ENCODE measurements at regions not wholly inside any gene's neighbourhood (a gene's known extent, or its start where the extent isn't known, plus 50 kb on each side); places are given as distances from the start of the nearest gene placed in this dataset.

DNA sequence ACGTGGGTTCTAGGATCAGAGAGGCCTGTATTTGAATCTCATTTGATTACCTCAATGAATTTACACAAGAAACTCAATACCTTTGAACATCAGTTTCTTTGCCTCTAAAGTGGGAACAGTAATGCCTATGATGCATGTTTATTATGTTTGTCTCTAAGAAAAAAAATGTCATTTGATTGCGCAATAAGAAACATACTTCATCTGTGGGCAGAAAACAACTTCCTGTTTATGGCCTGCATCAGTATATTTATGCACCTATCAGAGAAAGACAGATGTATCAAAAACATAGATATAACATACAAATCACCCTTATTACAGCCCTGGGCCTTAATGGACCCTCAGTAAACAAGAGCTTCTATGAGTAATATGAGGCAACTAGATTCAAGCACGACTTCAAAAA lies 516.4 kb upstream of the ARID1B start:
- no peak overlapping the region for H3K4ac ChIP-seq (ENCODE audit: low read depth in 1 of 2, low read length in 2 of 2)
- H2BK5ac ChIP-seq (ENCODE audit: low read depth, low read length, poor library complexity, severe bottlenecking) = no peak overlapping the region
- no peak overlapping the region for H3K27ac ChIP-seq (ENCODE audit: low read length, poor library complexity, severe bottlenecking)
- H2BK15ac ChIP-seq (ENCODE audit: low read depth, poor library complexity, severe bottlenecking) = no peak overlapping the region
- H4K91ac ChIP-seq (ENCODE audit: low read length) = no peak overlapping the region
- no peak overlapping the region for H3K4me2 ChIP-seq (ENCODE audit: low read length, poor library complexity, severe bottlenecking)
- no peak overlapping the region for H3K14ac ChIP-seq (ENCODE audit: low read length in 2 of 2)
- H3K4me3 ChIP-seq (ENCODE audit: insufficient read depth in 1 of 2, low read depth in 1 of 2, low read length in 2 of 2) = no peak overlapping the region
- no peaks in the 10 kb centered on the region for H3K4me1 ChIP-seq (ENCODE audit: control insufficient read depth, insufficient read depth, low read depth, low read length)
- DNase-seq = no peak
- no peak overlapping the region for H2AK5ac ChIP-seq (ENCODE audit: low read length, severe bottlenecking)
- H3K36me3 ChIP-seq (ENCODE audit: control insufficient read depth in 1 of 2, insufficient read depth in 2 of 2, low read depth in 1 of 2, low read length in 2 of 2) = no peaks in the 10 kb centered on the region
- H2BK120ac ChIP-seq (ENCODE audit: low read depth, low read length) = no peak overlapping the region
- H2BK12ac ChIP-seq (ENCODE audit: low read length in 2 of 2) = no peak overlapping the region
- no peaks in the 10 kb centered on the region for H3K27me3 ChIP-seq (ENCODE audit: control insufficient read depth in 1 of 2, insufficient read depth in 1 of 2, low read length in 2 of 2)
- peaks cover 12% of the 10 kb centered on the region for H3K9me3 ChIP-seq (ENCODE audit: control insufficient read depth, low read length)
- H3K79me1 ChIP-seq (replicated peaks; ENCODE audit: low read length, poor library complexity, severe bottlenecking) = no peaks in the 10 kb centered on the region
- no peak overlapping the region for H3K18ac ChIP-seq (ENCODE audit: low read depth in 1 of 2, low read length in 2 of 2)
- WGBS = 73% methylated on average over 2 of the region's 3 CpGs
- H4K8ac ChIP-seq (ENCODE audit: low read length) = no peak overlapping the region
- H2AFZ ChIP-seq (ENCODE audit: low read depth, low read length) = no peak overlapping the region
- no peak overlapping the region for H3K23ac ChIP-seq (ENCODE audit: low read length in 2 of 2)
- H3K9ac ChIP-seq (ENCODE audit: low read length) = no peak overlapping the region

DNA sequence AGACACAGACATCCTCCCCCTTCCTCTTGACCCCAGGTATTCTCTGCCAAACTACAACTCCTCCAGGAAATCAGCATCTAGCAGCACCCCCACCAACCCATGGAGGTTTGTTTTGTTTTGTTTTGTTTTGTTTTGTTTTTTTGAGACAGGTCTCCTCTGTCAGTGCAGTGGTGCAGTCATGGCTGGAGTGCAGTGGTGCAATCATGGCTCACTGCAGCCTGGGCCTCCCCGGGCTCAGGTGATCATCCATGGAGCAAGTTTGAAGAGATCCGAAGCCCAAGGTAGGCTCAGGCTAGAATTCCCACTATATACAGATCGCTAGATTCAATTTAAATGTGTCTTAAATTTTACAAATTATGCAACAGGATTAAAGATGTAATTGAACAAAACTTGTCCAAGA lies 518.2 kb upstream of the ARID1B start:
- Histone ChIP-seq H2BK15ac (ENCODE audit: low read depth, poor library complexity, severe bottlenecking) (no peak overlapping the region), H2AFZ (ENCODE audit: low read depth, low read length) (no peak overlapping the region), H3K4me2 (ENCODE audit: low read length, poor library complexity, severe bottlenecking) (no peak overlapping the region), H2BK5ac (ENCODE audit: low read depth, low read length, poor library complexity, severe bottlenecking) (no peak overlapping the region), H3K4me1 (ENCODE audit: control insufficient read depth, insufficient read depth, low read depth, low read length) (no peaks in the 10 kb centered on the region), H3K4me3 (ENCODE audit: insufficient read depth in 1 of 2, low read depth in 1 of 2, low read length in 2 of 2) (no peak overlapping the region), H3K18ac (ENCODE audit: low read depth in 1 of 2, low read length in 2 of 2) (no peak overlapping the region), H3K79me1 (replicated peaks; ENCODE audit: low read length, poor library complexity, severe bottlenecking) (no peaks in the 10 kb centered on the region), H3K23ac (ENCODE audit: low read length in 2 of 2) (no peak overlapping the region), H3K27me3 (ENCODE audit: control insufficient read depth in 1 of 2, insufficient read depth in 1 of 2, low read length in 2 of 2) (no peaks in the 10 kb centered on the region), H2AK5ac (ENCODE audit: low read length, severe bottlenecking) (no peak overlapping the region), H4K8ac (ENCODE audit: low read length) (no peak overlapping the region), H3K36me3 (ENCODE audit: control insufficient read depth in 1 of 2, insufficient read depth in 2 of 2, low read depth in 1 of 2, low read length in 2 of 2) (no peaks in the 10 kb centered on the region), H3K27ac (ENCODE audit: low read length, poor library complexity, severe bottlenecking) (no peak overlapping the region), H3K9me3 (ENCODE audit: control insufficient read depth, low read length) (peaks cover 8% of the 10 kb centered on the region), H3K14ac (ENCODE audit: low read length in 2 of 2) (no peak overlapping the region), H3K4ac (ENCODE audit: low read depth in 1 of 2, low read length in 2 of 2) (no peak overlapping the region), H2BK120ac (ENCODE audit: low read depth, low read length) (no peak overlapping the region), H4K91ac (ENCODE audit: low read length) (no peak overlapping the region), H2BK12ac (ENCODE audit: low read length in 2 of 2) (no peak overlapping the region), H3K9ac (ENCODE audit: low read length) (no peak overlapping the region)
- WGBS = 85% methylated on average over 1 of the region's 3 CpGs
- no peak for DNase-seq

DNA sequence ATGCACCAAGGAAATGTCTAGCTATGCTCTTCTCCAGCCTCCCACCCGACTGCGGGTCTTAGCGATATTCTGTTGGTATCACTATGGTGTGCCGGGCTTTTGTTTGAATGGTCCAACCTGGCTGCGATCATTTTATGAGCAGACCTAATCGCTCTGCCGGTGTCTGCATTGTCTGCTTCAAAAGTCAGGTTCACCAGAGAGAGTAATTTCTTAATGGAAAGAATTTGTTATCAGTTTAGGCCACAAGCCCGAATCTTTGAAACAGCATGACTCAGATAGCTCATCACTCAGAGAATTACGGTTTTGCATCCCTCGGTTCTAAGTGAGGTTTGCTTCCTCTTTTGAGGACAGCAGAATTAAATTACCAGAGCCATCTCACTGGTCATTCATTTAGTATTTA lies 521.0 kb upstream of the ARID1B start:
- Histone ChIP-seq H2AK5ac (ENCODE audit: low read length, severe bottlenecking) (no peak overlapping the region), H3K27ac (ENCODE audit: low read length, poor library complexity, severe bottlenecking) (no peak overlapping the region), H3K4ac (ENCODE audit: low read depth in 1 of 2, low read length in 2 of 2) (no peak overlapping the region), H4K91ac (ENCODE audit: low read length) (no peak overlapping the region), H3K9ac (ENCODE audit: low read length) (no peak overlapping the region), H2BK5ac (ENCODE audit: low read depth, low read length, poor library complexity, severe bottlenecking) (no peak overlapping the region), H3K36me3 (ENCODE audit: control insufficient read depth in 1 of 2, insufficient read depth in 2 of 2, low read depth in 1 of 2, low read length in 2 of 2) (no peaks in the 10 kb centered on the region), H3K9me3 (ENCODE audit: control insufficient read depth, low read length) (peaks cover 8% of the 10 kb centered on the region), H2BK12ac (ENCODE audit: low read length in 2 of 2) (no peak overlapping the region), H2AFZ (ENCODE audit: low read depth, low read length) (no peak overlapping the region), H3K14ac (ENCODE audit: low read length in 2 of 2) (no peak overlapping the region), H2BK15ac (ENCODE audit: low read depth, poor library complexity, severe bottlenecking) (no peak overlapping the region), H3K4me1 (ENCODE audit: control insufficient read depth, insufficient read depth, low read depth, low read length) (no peaks in the 10 kb centered on the region), H3K4me2 (ENCODE audit: low read length, poor library complexity, severe bottlenecking) (no peak overlapping the region), H3K4me3 (ENCODE audit: insufficient read depth in 1 of 2, low read depth in 1 of 2, low read length in 2 of 2) (no peak overlapping the region), H3K27me3 (ENCODE audit: control insufficient read depth in 1 of 2, insufficient read depth in 1 of 2, low read length in 2 of 2) (no peaks in the 10 kb centered on the region), H3K79me1 (replicated peaks; ENCODE audit: low read length, poor library complexity, severe bottlenecking) (no peaks in the 10 kb centered on the region), H3K23ac (ENCODE audit: low read length in 2 of 2) (no peak overlapping the region), H2BK120ac (ENCODE audit: low read depth, low read length) (no peak overlapping the region), H3K18ac (ENCODE audit: low read depth in 1 of 2, low read length in 2 of 2) (no peak overlapping the region), H4K8ac (ENCODE audit: low read length) (no peak overlapping the region)
- WGBS = 88% methylated on average over 9 of the region's 10 CpGs
- DNase-seq = no peak

DNA sequence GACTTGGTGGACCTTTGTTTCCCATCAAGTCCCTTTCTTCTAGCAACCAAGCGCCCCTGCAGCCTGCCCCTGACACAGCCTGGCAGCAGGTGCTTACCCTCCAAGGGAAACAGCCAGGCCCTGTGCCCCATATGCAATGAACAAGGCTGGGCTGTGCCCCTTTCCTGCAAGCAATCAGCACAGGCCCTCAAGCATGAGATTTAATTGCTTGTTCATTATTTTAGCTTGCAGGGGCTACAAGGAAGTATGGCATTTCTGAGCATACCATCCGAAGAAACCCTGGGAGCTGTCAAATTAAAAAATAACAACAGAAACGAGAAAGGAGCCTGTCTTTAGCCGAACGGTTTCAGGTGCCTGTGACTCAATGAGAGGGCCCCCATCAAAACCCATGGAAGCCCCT lies 522.9 kb upstream of the ARID1B start:
- no peak overlapping the region for H3K9ac ChIP-seq (ENCODE audit: low read length)
- H3K4me2 ChIP-seq (ENCODE audit: low read length, poor library complexity, severe bottlenecking) = no peak overlapping the region
- H3K36me3 ChIP-seq (ENCODE audit: control insufficient read depth in 1 of 2, insufficient read depth in 2 of 2, low read depth in 1 of 2, low read length in 2 of 2) = no peaks in the 10 kb centered on the region
- no peak overlapping the region for H4K91ac ChIP-seq (ENCODE audit: low read length)
- no peaks in the 10 kb centered on the region for H3K4me1 ChIP-seq (ENCODE audit: control insufficient read depth, insufficient read depth, low read depth, low read length)
- no peaks in the 10 kb centered on the region for H3K79me1 ChIP-seq (replicated peaks; ENCODE audit: low read length, poor library complexity, severe bottlenecking)
- no peak overlapping the region for H2AFZ ChIP-seq (ENCODE audit: low read depth, low read length)
- H3K4me3 ChIP-seq (ENCODE audit: insufficient read depth in 1 of 2, low read depth in 1 of 2, low read length in 2 of 2) = no peak overlapping the region
- H3K23ac ChIP-seq (ENCODE audit: low read length in 2 of 2) = no peak overlapping the region
- no peak overlapping the region for H3K18ac ChIP-seq (ENCODE audit: low read depth in 1 of 2, low read length in 2 of 2)
- H2BK120ac ChIP-seq (ENCODE audit: low read depth, low read length) = no peak overlapping the region
- no peak overlapping the region for H2BK5ac ChIP-seq (ENCODE audit: low read depth, low read length, poor library complexity, severe bottlenecking)
- H3K9me3 ChIP-seq (ENCODE audit: control insufficient read depth, low read length) = peaks cover 7% of the 10 kb centered on the region
- no peak overlapping the region for H3K14ac ChIP-seq (ENCODE audit: low read length in 2 of 2)
- H3K4ac ChIP-seq (ENCODE audit: low read depth in 1 of 2, low read length in 2 of 2) = no peak overlapping the region
- no peak overlapping the region for H2BK15ac ChIP-seq (ENCODE audit: low read depth, poor library complexity, severe bottlenecking)
- H3K27ac ChIP-seq (ENCODE audit: low read length, poor library complexity, severe bottlenecking) = no peak overlapping the region
- H2BK12ac ChIP-seq (ENCODE audit: low read length in 2 of 2) = no peak overlapping the region
- no peaks in the 10 kb centered on the region for H3K27me3 ChIP-seq (ENCODE audit: control insufficient read depth in 1 of 2, insufficient read depth in 1 of 2, low read length in 2 of 2)
- 74% methylated on average over 5 of the region's 5 CpGs for WGBS
- H2AK5ac ChIP-seq (ENCODE audit: low read length, severe bottlenecking) = no peak overlapping the region
- no peak overlapping the region for H4K8ac ChIP-seq (ENCODE audit: low read length)
- DNase-seq = no peak
